AG08395 (cell line): ENCODE measurements at regions not wholly inside any gene's neighbourhood (a gene's known extent, or its start where the extent isn't known, plus 50 kb on each side); places are given as distances from the start of the nearest gene placed in this dataset.
A peak's percentile ranks its signal among the peaks of the same experiment; 100 is the strongest.

Experiments used
- DNase-seq: peaks from one replicate; pipeline ENCODE4 v3.0.0; 2012; ENCODE audit warnings: mixed read lengths, low spot score

- DNase-seq, result no peak
Measured at GRCh38 chr4:156654410-156654809, 317.2 kb downstream of the PDGFC start.

GRCh38 chr4:156643826-156644225 is 327.8 kb downstream of the PDGFC start:
- no peak for DNase-seq

DNA sequence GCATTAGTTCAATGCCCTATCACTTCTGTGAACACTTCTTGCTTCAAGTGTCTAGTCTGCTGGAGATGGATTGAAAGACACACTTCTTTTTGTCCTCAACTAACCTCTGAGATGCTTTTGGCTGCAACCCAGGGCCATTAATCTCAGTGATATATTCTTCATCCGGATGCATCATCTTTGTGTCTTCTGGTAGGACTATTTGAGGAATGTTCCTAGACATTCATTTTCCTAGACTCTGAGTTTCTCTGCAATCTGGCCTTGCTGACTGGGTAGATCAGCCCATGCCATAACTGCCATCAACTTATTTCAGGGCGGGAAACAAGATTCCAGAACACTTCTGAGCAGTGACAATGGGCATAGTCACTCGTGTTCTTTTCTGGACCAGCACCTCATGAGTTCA is 329.4 kb downstream of the PDGFC start:
- peak; percentile 9 for DNase-seq

DNA sequence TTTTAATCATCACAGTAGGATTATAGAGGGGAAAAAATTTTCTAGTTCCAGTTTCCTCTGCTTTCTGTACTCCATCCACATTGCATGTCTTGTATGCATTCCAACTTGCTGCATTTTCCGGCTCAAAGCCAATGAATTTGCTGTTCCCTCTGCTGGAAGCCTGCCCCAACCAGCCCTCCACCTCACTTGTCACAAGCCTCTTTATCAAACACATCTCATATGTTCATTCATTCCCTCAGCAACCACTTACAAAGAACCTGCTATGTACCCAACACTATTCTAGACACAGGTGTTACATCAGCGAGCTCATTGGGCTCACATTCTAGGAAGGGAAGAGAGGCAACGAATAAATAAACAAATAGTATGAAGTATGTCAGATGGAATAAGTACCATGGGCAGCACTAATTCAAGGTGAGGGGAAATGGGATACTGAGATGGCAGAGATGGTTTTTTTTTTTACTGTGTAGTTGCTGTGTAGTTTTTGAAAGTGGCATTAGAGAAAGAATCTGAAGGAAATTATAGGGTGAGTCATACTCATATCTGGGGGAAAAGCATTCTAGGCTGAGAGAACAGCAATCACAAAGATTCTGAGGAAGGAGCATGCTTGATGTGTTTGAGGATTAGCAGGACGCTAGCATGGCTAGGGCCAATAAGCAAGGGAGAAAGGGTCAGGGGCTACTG is 332.5 kb downstream of the PDGFC start:
- peak; percentile 45 for DNase-seq

DNA sequence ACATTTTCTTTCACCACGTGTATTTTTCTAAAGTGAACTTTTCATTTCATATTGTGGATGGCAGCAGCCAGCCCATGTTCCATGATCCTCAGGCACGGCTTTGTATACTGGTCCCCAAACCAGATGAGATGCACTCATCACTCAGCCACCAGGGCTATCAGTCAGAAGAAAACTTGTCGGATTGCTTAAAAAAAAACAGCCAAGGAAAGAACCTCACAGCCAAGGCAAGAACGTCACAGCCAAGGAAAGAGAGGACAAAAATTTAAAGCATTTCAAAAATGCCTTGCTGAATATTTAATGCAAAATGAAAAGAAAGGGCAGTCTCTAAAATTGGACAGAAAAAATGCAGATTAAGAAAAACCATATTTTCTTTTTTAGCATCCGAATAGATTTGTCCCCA is 333.3 kb downstream of the PDGFC start:
- DNase-seq, result peak; percentile 58

DNA sequence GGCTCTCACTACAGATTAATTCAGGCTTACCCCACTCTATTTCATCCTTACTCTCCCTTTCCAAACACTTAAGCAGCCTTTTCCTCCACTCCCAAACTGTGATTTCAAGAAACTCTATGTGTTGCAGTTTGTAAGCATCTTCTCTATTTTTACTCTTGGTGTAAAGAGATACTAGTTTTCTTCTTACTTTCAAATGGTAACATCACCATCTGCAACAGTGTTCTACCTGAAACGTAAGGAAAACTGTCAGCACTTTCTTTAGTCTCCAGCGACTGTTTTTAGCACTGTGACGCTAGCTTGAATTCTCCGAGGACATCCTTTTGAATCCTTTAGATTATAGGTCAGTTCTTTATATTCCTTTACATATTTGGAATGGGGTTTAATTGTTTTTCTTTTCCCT is 335.2 kb downstream of the PDGFC start:
- no peak for DNase-seq

DNA sequence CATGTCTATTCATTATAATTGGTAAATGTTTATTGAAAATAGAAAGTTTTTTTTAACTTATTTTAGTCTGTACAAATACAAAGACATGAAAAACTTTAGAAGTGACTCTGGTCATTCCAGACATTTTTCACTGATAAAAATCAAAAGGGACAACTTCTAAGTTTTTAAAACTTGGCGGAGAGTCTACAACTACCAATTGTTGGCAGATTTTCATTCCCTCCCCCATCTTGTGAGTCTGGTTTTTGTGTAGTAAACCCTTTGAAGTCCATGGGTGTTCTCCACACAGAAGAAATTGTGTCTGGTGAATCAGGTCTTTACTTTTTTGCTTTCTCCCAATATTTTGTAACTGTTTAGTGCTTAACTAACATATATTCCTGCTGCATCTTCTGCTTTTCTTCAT is 336.5 kb downstream of the PDGFC start:
- no peak for DNase-seq

GRCh38 chr4:156634612-156635011 is 337.0 kb downstream of the PDGFC start:
- no peak for DNase-seq

GRCh38 chr4:156633847-156634246 is 337.8 kb downstream of the PDGFC start:
- no peak for DNase-seq

DNA sequence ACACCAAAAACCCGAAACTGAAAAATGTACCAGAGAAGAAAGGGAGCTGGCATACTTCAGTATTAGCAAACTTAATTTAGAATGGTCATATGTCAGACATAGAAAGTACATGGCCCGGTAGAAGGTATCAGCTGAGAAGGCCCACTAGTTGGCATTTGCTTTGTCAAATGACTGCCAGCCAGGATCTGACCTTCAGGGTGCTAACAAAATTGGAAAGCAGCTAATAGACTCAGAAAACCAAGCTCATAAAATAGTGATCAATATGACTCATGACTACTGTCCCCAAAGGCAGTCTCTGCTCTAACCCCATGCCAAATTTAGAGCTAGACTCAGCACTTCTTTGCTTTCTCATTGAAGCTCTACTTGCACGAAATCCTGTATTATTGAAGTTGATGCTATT is 342.7 kb downstream of the PDGFC start:
- DNase-seq, result no peak

- no peak for DNase-seq
Measured at GRCh38 chr4:156623376-156623775, 348.2 kb downstream of the PDGFC start.

DNA sequence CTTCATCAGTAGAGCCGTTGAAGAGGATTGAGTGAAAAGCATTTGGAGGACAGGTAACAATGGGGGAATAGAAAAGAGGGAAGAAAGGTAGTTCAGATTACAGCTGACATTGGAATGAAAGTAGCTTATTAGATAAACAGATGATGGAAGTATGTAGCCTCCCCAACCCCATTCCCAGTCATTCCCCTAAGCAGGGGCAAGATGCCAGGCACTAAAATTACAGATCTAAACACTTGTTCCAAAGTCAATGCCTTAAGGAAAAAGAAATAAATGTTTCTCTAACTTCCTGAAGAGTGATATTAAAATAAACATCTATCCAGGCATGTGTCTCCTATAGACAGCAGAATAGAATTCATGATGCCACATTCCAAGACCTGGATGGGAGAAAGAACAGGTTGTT is 350.8 kb downstream of the PDGFC start:
- DNase-seq, result no peak

DNA sequence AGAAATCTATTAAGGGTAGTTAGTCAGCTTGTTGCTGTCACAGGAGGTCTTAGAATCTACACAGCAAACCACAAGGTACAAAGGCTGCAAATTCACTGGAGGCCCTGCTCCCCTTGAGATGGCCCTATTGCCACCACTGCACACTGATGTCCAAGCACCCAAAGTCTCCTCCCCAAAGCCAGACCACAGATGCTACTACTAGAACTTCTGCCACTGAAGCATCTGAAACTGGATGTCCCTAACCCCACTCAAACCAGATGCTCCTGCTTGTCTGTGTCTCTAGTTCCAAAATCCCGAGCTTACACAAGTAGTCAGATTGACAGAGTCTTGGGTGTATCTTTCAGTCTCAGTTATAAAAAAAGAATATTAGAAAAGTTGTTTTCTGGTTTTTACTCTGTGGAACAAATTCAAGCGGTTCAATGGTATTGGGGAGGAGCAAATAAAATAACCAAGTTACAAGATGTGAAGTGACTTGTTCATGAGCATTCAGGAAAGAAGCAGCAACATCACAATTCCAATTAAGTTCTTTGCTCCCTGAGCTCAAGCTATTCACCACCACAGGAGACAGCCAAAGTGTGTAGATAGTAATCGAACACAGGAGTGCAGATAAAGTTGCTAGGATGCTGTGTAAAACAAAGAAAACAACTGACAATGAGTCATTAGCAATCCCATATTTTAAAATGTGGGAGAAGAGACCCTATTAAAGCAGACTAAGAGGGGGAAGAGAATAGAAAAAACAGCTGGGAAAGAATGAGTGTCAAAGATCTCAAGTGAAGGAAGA is 352.3 kb downstream of the PDGFC start:
- DNase-seq, result no peak

GRCh38 chr4:156615066-156615531 is 356.5 kb downstream of the PDGFC start:
- DNase-seq, result peak; percentile 84

DNA sequence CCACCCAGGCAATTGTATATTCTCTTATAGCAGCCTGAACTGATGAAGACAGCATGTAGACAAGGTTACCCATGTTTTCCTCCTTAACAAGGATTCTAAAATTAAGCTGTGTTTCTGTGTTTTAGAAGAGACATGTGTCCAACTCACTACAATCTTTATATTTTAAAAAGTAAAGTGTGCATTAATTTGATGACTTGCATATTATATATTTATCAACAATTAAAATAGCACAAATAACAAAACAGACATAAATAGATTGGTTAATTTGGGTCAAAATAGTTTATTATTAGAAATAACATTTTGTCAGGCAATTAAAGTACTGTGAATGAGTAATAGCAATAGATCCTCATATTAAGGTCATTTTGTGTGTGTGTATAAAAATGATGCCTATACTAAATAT is 357.1 kb downstream of the PDGFC start:
- no peak for DNase-seq

DNA sequence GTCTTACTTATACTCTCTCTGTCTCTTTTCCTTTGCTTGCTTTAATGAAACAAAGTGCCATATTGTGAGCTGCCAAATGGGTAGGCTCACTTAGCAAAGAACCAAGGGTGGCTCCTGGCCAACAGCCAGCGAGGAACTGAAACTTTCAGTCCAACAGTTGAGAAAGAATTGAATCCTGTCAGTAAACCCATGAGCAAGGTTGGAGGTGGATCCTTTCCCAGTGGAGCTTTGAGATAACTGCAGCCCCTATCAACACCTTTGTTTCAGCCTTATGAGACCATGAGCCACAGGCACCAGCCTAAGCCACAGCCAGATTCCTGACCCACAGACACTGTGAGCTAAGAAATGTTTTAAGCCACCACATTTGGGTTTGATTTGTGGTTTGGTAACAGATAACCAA is 362.2 kb downstream of the PDGFC start:
- DNase-seq, result no peak

DNA sequence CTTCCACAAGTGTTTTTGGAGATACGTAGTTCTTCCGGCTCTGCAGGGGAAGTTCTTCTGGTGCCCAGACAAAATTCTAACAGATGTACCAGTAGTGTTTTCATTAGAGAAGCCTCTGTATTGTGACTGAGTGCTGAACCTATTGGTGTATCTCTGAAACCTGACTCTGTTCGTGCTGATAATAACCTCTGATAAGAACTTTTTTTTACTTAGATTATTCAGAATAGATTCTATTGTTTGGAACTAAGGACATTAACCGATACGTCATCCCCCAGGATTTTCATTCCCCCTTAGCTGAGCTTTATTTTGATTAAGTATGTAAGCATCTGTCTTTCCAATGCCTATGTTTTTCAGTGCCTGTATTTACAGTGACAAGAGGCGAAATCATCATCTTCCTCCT is 362.9 kb downstream of the PDGFC start:
- DNase-seq, result no peak

DNA sequence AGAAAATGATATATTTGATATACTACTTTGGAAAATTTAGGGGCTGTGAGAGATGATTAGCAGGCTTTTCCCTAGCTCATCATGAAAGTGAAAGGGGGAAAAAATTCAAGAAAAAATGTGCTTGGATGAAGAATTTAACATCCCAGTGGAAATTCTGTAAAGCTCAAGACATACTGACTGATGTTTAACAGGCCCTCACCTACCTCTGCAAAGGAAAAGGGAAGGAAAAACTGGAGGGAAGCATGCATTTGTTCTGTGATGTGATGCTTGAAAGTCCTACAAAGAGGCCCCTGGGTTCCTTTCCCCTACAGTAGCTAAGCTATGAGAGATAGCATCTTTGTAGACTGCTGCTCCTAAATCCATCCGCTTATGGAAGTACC is 364.1 kb downstream of the PDGFC start:
- DNase-seq, result no peak

DNA sequence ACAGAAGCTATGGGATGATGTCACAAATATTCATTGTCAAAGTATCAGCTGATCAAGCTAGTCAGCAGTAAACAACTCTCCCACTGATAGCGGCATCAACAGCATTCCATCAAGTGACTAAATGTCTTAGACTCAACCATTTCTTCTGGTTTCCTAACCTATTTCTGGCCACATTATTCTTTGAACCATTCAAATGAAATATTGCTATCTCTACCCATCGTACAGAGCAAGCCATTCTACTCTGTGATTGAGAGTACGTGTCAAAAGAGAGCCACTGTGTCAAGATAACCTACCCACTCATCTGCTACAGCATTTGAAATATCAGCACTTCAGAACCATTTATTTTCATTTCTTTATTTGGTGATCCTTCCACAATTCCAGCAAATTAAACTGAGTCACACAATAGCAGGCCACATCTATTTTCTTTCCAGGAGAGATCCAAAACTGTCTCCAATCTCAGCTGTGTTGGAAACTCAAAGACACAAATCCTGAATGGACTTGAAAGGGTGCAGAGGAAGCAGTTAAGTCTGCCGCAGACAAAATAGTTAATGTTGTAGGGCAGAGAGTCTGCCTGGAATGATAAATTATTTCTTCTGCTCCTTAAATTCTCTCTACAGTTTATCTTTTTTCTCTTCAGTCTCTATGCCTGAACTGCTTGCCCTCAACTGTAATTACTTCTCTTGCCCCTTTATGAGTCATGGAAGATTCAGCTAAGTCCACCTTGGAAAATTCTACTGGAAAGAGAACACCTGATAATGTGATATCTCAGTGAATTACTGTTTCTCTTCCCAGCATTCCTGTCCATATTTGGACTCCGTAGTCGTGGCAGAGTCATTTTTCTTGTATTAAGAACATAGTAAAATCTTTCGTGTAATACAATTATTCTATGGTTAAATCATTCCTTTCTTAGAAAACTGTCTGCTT is 364.8 kb downstream of the PDGFC start:
- DNase-seq, result no peak

DNA sequence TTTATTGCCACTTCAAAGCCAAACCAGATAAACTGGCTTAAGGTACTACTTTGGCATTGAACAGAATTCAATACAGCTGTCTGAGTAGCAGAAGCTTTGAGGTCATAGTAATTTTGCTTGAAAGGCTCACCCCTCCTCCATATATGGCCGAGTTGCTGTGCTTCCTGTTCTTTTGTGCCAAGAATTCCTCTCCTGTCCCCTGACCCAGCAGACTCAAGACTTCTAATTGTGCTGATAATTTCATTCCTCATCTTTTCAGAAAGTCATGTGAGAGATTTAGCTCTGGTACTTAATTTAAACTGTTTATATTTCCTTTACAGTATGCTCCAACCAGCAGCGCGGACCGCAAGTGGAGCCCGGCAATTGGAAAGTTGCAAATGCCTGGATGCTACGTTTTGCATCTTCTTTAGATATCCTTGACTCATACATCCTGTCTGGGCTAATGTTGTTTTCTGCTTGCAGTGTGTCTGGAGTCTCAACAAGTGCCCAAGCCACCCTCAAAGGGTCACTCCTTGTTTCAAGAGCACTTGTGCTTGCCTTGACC is 373.4 kb downstream of the PDGFC start:
- DNase-seq, result no peak

GRCh38 chr4:156596706-156597329 is 374.8 kb downstream of the PDGFC start:
- no peak for DNase-seq

- no peak for DNase-seq
Measured at GRCh38 chr4:156596026-156596425, 375.6 kb downstream of the PDGFC start.
